ENCODE measurements at regions not wholly inside any gene's neighbourhood (a gene's known extent, or its start where the extent isn't known, plus 50 kb on each side); places are given as distances from the start of the nearest gene placed in this dataset.

GRCh38 chr2:204360218-204361007, 184.9 kb upstream of the PARD3B start:
- H3K4me3 Mint-ChIP-seq = no peak overlapping the region
- peaks cover 3% of the 10 kb centered on the region for H3K27me3 Mint-ChIP-seq
- H3K36me3 Mint-ChIP-seq (ENCODE audit: low read depth) = no peaks in the 10 kb centered on the region
- ChIA-PET POLR2A (no interaction called here), CTCF (no interaction called here)
- ATAC-seq (ENCODE audit: low read depth) = no peak
- intact Hi-C loops (cut with micrococcal nuclease) = no loop called here
- H3K9me3 Mint-ChIP-seq = no peaks in the 10 kb centered on the region
- H3K4me1 Mint-ChIP-seq = no peaks in the 10 kb centered on the region
- TF ChIP-seq, protein P1, sequence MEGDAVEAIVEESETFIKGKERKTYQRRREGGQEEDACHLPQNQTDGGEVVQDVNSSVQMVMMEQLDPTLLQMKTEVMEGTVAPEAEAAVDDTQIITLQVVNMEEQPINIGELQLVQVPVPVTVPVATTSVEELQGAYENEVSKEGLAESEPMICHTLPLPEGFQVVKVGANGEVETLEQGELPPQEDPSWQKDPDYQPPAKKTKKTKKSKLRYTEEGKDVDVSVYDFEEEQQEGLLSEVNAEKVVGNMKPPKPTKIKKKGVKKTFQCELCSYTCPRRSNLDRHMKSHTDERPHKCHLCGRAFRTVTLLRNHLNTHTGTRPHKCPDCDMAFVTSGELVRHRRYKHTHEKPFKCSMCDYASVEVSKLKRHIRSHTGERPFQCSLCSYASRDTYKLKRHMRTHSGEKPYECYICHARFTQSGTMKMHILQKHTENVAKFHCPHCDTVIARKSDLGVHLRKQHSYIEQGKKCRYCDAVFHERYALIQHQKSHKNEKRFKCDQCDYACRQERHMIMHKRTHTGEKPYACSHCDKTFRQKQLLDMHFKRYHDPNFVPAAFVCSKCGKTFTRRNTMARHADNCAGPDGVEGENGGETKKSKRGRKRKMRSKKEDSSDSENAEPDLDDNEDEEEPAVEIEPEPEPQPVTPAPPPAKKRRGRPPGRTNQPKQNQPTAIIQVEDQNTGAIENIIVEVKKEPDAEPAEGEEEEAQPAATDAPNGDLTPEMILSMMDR (IDR thresholded peaks at IDR 0.05) = no peak
- H3K27ac Mint-ChIP-seq = no peak overlapping the region
- no peak for DNase-seq

GRCh38 chr2:204361738-204362137, 183.5 kb upstream of the PARD3B start:
- intact Hi-C loops (cut with micrococcal nuclease) = no loop called here
- H3K9me3 Mint-ChIP-seq = no peaks in the 10 kb centered on the region
- H3K4me3 Mint-ChIP-seq = no peak overlapping the region
- CTCF ChIA-PET = no interaction called here
- H3K36me3 Mint-ChIP-seq (ENCODE audit: low read depth) = no peaks in the 10 kb centered on the region
- DNase-seq = no peak
- TF ChIP-seq, protein P1 (IDR thresholded peaks at IDR 0.05) = no peak
- POLR2A ChIA-PET = no interaction called here
- no peaks in the 10 kb centered on the region for H3K27me3 Mint-ChIP-seq
- no peaks in the 10 kb centered on the region for H3K4me1 Mint-ChIP-seq
- ATAC-seq (ENCODE audit: low read depth) = no peak
- H3K27ac Mint-ChIP-seq = no peak overlapping the region

DNA sequence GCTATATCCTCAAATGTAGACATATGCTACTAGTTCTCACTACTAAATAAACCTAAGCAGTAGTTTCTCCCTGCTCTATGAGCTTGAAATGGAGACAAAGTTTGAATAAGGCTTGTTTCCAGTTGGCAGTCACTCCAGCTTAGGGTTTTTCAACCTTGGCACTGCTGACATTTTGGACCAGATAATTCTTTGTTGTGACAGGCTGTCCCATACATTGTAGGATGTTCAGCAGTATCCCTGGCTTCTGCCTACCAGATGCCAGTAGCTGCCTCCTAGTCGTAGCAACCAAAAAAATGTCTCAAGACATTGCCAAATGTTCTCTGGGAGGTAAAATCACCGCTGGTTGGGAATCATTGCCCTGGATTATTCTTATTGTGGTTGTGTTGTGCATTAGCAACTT, 182.7 kb upstream of the PARD3B start:
- ATAC-seq (ENCODE audit: low read depth) (no peak), DNase-seq (no peak)
- CTCF ChIA-PET = no interaction called here
- TF ChIP-seq, protein P1 (IDR thresholded peaks at IDR 0.05) = no peak
- H3K9me3 Mint-ChIP-seq = no peaks in the 10 kb centered on the region
- POLR2A ChIA-PET = no interaction called here
- no peak overlapping the region for H3K4me3 Mint-ChIP-seq
- H3K36me3 Mint-ChIP-seq (ENCODE audit: low read depth) = no peaks in the 10 kb centered on the region
- no peaks in the 10 kb centered on the region for H3K4me1 Mint-ChIP-seq
- no peaks in the 10 kb centered on the region for H3K27me3 Mint-ChIP-seq
- intact Hi-C loops (cut with micrococcal nuclease) = no loop called here
- H3K27ac Mint-ChIP-seq = no peak overlapping the region

DNA sequence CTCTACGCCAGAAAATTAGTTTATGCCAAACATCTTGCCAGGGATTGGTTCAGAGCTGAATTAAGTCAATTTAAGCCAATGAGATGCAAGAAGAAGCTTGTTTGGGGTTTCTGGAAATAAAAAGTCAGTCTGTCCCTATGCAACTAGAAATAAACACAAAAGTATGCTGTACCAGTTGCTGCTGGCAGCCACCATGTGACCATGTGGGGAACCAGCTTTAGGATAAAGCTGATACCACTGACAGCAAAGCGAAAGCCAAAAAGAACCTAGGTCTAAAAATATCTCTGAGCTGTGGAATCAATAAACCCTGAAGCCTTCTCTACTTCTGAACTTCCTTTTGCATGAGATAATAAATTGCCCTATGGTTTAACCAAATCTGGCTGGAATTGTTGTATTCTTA, 181.8 kb upstream of the PARD3B start:
- CTCF ChIA-PET = no interaction called here
- no peak overlapping the region for H3K27ac Mint-ChIP-seq

DNA sequence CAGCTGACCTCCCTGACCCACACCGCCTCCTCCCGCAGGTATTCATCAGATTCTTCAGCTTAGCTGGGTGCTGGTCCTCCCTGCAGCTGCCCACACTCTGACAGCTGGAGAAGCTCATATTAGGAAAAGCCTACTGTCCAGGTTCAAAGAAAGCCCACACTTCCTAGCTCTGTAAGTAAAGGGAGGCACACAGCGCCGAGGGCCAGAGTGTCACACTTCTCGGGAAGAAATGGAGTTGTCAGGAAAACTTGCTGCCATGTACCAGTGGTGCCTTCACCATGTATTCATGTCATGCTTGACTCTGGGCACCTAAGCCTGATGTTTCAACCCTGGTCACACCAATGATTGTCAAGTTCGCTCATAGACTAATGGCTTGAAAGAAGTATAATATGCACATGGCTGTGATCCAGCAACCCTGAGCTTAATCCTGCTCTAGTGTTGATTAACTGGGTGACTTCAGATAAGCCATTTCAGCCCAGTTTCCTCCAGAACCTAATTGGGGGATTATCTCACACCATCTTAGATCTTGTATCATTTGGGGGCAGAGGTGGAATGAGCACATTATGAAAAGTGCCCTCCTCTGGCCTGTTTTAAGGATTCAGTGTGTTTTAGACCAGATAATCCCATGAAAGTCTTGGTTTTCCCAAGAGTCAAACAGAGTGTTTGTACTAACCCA, 180.3 kb upstream of the PARD3B start:
- H3K4me1 Mint-ChIP-seq = no peaks in the 10 kb centered on the region
- H3K27me3 Mint-ChIP-seq = peaks cover 2% of the 10 kb centered on the region
- no peaks in the 10 kb centered on the region for H3K36me3 Mint-ChIP-seq (ENCODE audit: low read depth)
- POLR2A ChIA-PET = no interaction called here
- intact Hi-C loops (cut with micrococcal nuclease) = no loop called here
- H3K4me3 Mint-ChIP-seq = no peak overlapping the region
- CTCF ChIA-PET = no interaction called here
- TF ChIP-seq, protein P1 (IDR thresholded peaks at IDR 0.05) = no peak
- DNase-seq (no peak), ATAC-seq (ENCODE audit: low read depth) (no peak)
- no peaks in the 10 kb centered on the region for H3K9me3 Mint-ChIP-seq
- H3K27ac Mint-ChIP-seq = no peak overlapping the region

More for the DNA sequence above, 181.8 kb upstream of the PARD3B start:
- no peak for ATAC-seq (ENCODE audit: low read depth)
- TF ChIP-seq, protein P1 (IDR thresholded peaks at IDR 0.05) = no peak
- POLR2A ChIA-PET = no interaction called here
- no peaks in the 10 kb centered on the region for H3K9me3 Mint-ChIP-seq
- H3K36me3 Mint-ChIP-seq (ENCODE audit: low read depth) = no peaks in the 10 kb centered on the region
- no peak for DNase-seq
- intact Hi-C loops (cut with micrococcal nuclease) = no loop called here
- no peaks in the 10 kb centered on the region for H3K27me3 Mint-ChIP-seq
- H3K4me1 Mint-ChIP-seq = no peaks in the 10 kb centered on the region
- no peak overlapping the region for H3K4me3 Mint-ChIP-seq
